Peyer's patch (tissue), 4 donors: ENCODE measurements at regions not wholly inside any gene's neighbourhood (a gene's known extent, or its start where the extent isn't known, plus 50 kb on each side); places are given as distances from the start of the nearest gene placed in this dataset.

ENCODE experiments used
- POLR2A ChIP-seq, 2 donors: fragments of 450-650 bp; IDR thresholded peaks; one replicate each; pipeline ENCODE4 v1.5.1; 2017; ENCODE audit warnings: antibody characterized with exemption in 2 of 2, mild to moderate bottlenecking in 2 of 2, moderate library complexity in 2 of 2
- TF ChIP-seq, protein P1 (sequence below), 6 experiments: fragments of 450-650 bp in 4 of 6; fragments of 200-600 bp in 2 of 6; sonication (generic) in 1 of 6; IDR thresholded peaks; one replicate each; pipeline ENCODE4 v1.5.1; 2017 to 2019; ENCODE audit warnings: antibody characterized with exemption in 6 of 6, mild to moderate bottlenecking in 3 of 6, moderate library complexity in 1 of 6

DNA sequence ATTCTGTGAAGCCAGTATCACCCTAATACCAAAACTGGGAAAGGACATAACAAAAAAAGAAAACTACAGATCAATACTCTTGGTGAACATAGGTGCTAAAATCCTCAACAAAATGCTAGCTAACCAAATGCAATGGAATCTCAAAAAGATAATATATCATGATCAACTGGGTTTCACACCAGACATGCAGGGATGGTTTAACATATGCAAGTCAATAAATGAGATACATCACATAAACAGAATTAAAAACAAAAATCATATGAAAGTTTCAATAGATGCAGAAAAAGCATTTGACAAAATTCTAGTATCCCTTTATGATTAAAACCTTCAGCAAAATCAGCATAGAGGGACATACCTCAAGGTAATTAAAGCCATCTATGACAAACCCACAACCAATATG is 198.2 kb upstream of the NDUFV2 start:
- TF ChIP-seq, protein P1, sequence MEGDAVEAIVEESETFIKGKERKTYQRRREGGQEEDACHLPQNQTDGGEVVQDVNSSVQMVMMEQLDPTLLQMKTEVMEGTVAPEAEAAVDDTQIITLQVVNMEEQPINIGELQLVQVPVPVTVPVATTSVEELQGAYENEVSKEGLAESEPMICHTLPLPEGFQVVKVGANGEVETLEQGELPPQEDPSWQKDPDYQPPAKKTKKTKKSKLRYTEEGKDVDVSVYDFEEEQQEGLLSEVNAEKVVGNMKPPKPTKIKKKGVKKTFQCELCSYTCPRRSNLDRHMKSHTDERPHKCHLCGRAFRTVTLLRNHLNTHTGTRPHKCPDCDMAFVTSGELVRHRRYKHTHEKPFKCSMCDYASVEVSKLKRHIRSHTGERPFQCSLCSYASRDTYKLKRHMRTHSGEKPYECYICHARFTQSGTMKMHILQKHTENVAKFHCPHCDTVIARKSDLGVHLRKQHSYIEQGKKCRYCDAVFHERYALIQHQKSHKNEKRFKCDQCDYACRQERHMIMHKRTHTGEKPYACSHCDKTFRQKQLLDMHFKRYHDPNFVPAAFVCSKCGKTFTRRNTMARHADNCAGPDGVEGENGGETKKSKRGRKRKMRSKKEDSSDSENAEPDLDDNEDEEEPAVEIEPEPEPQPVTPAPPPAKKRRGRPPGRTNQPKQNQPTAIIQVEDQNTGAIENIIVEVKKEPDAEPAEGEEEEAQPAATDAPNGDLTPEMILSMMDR (IDR thresholded peaks at IDR 0.05): no peak
- no peak for TF ChIP-seq POLR2A (IDR thresholded peaks at IDR 0.05)
